Upper lobe of right lung (tissue), 1 donor: ENCODE measurements at regions not wholly inside any gene's neighbourhood (a gene's known extent, or its start where the extent isn't known, plus 50 kb on each side); places are given as distances from the start of the nearest gene placed in this dataset.

Experiments
- ATAC-seq: fragments of 200-7000 bp; cut with Tn5 transposase; one replicate; pipeline ENCODE4 v1.9.1; 2020; ENCODE audit warnings: mild to moderate bottlenecking, moderate library complexity
- DNase-seq: peaks from one replicate; pipeline ENCODE4 v3.0.0-alpha.2; 2020
- H3K27ac ChIP-seq: fragments of 200-600 bp; one replicate; pipeline ENCODE4 v1.8.0; 2022
- H3K27me3 ChIP-seq: fragments of 200-600 bp; one replicate; pipeline ENCODE4 v1.8.0; 2022; ENCODE audit warnings: mild to moderate bottlenecking
- H3K36me3 ChIP-seq: fragments of 200-600 bp; one replicate; pipeline ENCODE4 v1.8.0; 2022
- H3K4me1 ChIP-seq: fragments of 200-600 bp; one replicate; pipeline ENCODE4 v1.8.0; 2022
- H3K4me3 ChIP-seq: fragments of 200-600 bp; one replicate; pipeline ENCODE4 v1.8.0; 2022; ENCODE audit warnings: mild to moderate bottlenecking
- H3K9me3 ChIP-seq: fragments of 200-600 bp; one replicate; pipeline ENCODE4 v1.8.0; 2022
- CTCF ChIP-seq: fragments of 200-600 bp; IDR thresholded peaks from one replicate; pipeline ENCODE4 v1.8.0; 2022; ENCODE audit warnings: antibody characterized with exemption
- intact Hi-C: fragments of 100-400 bp; cut with DNase I; formaldehyde crosslinking; loops from one replicate; pipeline ENCODE4 v1.11.0; 2022
- donor health status: DM: no; HTN: yes; CAD: no; lungs with severe emphysema.

GRCh38 chr17:77746896-77747554 is 211.5 kb upstream of the TNRC6C start:
- ATAC-seq (no peak), DNase-seq (peak; percentile 21)
- Histone ChIP-seq H3K36me3 (no peaks in the 10 kb centered on the region), H3K27ac (no peak overlapping the region), H3K27me3 (no peaks in the 10 kb centered on the region), H3K4me3 (no peak overlapping the region), H3K4me1 (no peaks in the 10 kb centered on the region), H3K9me3 (no peaks in the 10 kb centered on the region)
- TF ChIP-seq CTCF, result no peak
- intact Hi-C loops, result no loop called here

- H3K4me3 ChIP-seq, result no peak overlapping the region
- H3K4me1 ChIP-seq, result no peaks in the 10 kb centered on the region
- no peaks in the 10 kb centered on the region for H3K36me3 ChIP-seq
- no peak for ATAC-seq
- intact Hi-C loops, result no loop called here
- no peaks in the 10 kb centered on the region for H3K27me3 ChIP-seq
- no peaks in the 10 kb centered on the region for H3K9me3 ChIP-seq
- no peak overlapping the region for H3K27ac ChIP-seq
- peak; percentile 27 for DNase-seq
- TF ChIP-seq CTCF, result no peak
Observed at GRCh38 chr17:77748436-77748835, 210.1 kb upstream of the TNRC6C start.

GRCh38 chr17:77749321-77749751 is 209.2 kb upstream of the TNRC6C start:
- Histone ChIP-seq H3K4me1 (no peaks in the 10 kb centered on the region), H3K27me3 (no peaks in the 10 kb centered on the region), H3K36me3 (no peaks in the 10 kb centered on the region), H3K4me3 (no peak overlapping the region), H3K27ac (no peak overlapping the region), H3K9me3 (no peaks in the 10 kb centered on the region)
- DNase-seq (peak; percentile 40), ATAC-seq (no peak)
- TF ChIP-seq CTCF, result no peak
- intact Hi-C loops, result no loop called here

GRCh38 chr17:77749989-77750388 is 208.5 kb upstream of the TNRC6C start:
- Histone ChIP-seq H3K27ac (no peak overlapping the region), H3K9me3 (no peaks in the 10 kb centered on the region), H3K36me3 (no peaks in the 10 kb centered on the region), H3K4me3 (no peak overlapping the region), H3K27me3 (no peaks in the 10 kb centered on the region), H3K4me1 (no peaks in the 10 kb centered on the region)
- peak; percentile 18 for DNase-seq
- TF ChIP-seq CTCF, result no peak
- intact Hi-C loops, result no loop called here
- no peak for ATAC-seq

GRCh38 chr17:77750427-77751043 is 208.0 kb upstream of the TNRC6C start:
- Histone ChIP-seq H3K4me3 (no peak overlapping the region), H3K27ac (no peak overlapping the region), H3K36me3 (no peaks in the 10 kb centered on the region), H3K4me1 (no peaks in the 10 kb centered on the region), H3K27me3 (no peaks in the 10 kb centered on the region), H3K9me3 (no peaks in the 10 kb centered on the region)
- intact Hi-C loops, result no loop called here
- no peak for TF ChIP-seq CTCF
- ATAC-seq (no peak), DNase-seq (peak; percentile 16)
